OCI-LY3 (cell line): ENCODE measurements at regions not wholly inside any gene's neighbourhood (a gene's known extent, or its start where the extent isn't known, plus 50 kb on each side); places are given as distances from the start of the nearest gene placed in this dataset.
"Not testable (repeated sequence)": the region's sequence is repeated elsewhere in the genome, so short reads cannot be mapped to it uniquely, and the experiment has no call there.

Experiments
- EZH2phosphoT487 ChIP-seq: fragments of 200-600 bp; shearing (Covaris generic); IDR thresholded peaks from 2 replicates; pipeline ENCODE4 v1.6.1; 2018; ENCODE audit warnings: antibody characterized with exemption, mixed run types, low read depth
- TF ChIP-seq, protein P1 (sequence below): fragments of 200-600, 300-600 bp; sonication (generic); IDR thresholded peaks from 2 replicates; pipeline ENCODE4 v1.5.1; 2014; ENCODE audit warnings: antibody characterized with exemption, low read length, low read depth

DNA sequence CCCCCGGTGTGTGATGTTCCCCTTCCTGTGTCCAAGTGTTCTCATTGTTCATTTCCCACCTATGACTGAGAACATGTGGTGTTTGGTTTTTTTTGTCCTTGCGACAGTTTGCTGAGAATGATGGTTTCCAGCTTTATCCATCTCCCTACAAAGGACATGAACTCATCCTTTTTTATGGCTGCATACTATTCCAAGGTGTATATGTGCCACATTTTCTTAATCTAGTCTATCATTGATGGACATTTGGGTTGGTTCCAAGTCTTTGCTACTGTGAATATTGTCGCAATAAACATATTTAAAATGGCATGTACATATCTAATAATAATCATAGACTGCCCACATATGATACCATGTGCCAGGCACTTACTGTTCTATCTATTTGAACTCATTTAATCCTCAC is 491.0 kb downstream of the MED13L start:
- TF ChIP-seq, protein P1, sequence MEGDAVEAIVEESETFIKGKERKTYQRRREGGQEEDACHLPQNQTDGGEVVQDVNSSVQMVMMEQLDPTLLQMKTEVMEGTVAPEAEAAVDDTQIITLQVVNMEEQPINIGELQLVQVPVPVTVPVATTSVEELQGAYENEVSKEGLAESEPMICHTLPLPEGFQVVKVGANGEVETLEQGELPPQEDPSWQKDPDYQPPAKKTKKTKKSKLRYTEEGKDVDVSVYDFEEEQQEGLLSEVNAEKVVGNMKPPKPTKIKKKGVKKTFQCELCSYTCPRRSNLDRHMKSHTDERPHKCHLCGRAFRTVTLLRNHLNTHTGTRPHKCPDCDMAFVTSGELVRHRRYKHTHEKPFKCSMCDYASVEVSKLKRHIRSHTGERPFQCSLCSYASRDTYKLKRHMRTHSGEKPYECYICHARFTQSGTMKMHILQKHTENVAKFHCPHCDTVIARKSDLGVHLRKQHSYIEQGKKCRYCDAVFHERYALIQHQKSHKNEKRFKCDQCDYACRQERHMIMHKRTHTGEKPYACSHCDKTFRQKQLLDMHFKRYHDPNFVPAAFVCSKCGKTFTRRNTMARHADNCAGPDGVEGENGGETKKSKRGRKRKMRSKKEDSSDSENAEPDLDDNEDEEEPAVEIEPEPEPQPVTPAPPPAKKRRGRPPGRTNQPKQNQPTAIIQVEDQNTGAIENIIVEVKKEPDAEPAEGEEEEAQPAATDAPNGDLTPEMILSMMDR: not testable (repeated sequence)
- not testable (repeated sequence) for TF ChIP-seq EZH2phosphoT487
